LNCaP clone FGC (cell line): ENCODE measurements at regions not wholly inside any gene's neighbourhood (a gene's known extent, or its start where the extent isn't known, plus 50 kb on each side); places are given as distances from the start of the nearest gene placed in this dataset.

Experiments used
- DNase-seq: peaks from one replicate; pipeline ENCODE4 v3.0.0-alpha.2; 2011; ENCODE audit warnings: low read depth
- H3K4me3 ChIP-seq: 2 replicates; pipeline ENCODE4 v1.5.1; 2011; ENCODE audit warnings: mild to moderate bottlenecking, low read depth, low read length, control low read depth
- TF ChIP-seq, protein P1 (sequence below): IDR thresholded peaks from 2 replicates; pipeline ENCODE4 v1.5.1; 2012; ENCODE audit warnings: mild to moderate bottlenecking; ENCODE audit not compliant: control insufficient read depth, insufficient read depth; ENCODE audit errors: extremely low read depth

DNA sequence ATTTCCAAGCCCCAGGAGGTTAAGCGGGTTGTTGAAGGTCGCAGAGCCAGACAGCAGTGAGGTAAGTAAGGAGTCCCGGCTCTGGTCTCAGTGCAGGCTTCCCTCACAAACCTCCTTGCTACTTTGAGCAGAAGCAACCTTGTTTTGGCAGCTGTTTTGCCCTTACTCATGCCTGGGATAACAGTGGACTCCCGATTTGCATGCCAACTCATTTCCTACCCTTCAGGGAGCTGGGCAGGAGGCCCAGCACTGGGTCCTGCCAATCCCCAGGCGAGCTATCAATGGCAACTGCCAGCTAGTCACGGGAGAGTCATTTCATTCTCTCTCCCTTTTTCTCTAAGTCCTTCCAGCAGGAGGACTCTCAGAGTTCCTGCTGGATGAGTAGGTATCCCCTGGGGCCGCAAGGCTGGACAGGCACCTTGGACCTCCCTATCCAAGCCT, 72.0 kb upstream of the KSR1 start:
- TF ChIP-seq, protein P1, sequence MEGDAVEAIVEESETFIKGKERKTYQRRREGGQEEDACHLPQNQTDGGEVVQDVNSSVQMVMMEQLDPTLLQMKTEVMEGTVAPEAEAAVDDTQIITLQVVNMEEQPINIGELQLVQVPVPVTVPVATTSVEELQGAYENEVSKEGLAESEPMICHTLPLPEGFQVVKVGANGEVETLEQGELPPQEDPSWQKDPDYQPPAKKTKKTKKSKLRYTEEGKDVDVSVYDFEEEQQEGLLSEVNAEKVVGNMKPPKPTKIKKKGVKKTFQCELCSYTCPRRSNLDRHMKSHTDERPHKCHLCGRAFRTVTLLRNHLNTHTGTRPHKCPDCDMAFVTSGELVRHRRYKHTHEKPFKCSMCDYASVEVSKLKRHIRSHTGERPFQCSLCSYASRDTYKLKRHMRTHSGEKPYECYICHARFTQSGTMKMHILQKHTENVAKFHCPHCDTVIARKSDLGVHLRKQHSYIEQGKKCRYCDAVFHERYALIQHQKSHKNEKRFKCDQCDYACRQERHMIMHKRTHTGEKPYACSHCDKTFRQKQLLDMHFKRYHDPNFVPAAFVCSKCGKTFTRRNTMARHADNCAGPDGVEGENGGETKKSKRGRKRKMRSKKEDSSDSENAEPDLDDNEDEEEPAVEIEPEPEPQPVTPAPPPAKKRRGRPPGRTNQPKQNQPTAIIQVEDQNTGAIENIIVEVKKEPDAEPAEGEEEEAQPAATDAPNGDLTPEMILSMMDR: 0 out of 2 replicates have a peak, but pooled peaks have one; percentile 4
- peak; percentile 46 for DNase-seq

DNA sequence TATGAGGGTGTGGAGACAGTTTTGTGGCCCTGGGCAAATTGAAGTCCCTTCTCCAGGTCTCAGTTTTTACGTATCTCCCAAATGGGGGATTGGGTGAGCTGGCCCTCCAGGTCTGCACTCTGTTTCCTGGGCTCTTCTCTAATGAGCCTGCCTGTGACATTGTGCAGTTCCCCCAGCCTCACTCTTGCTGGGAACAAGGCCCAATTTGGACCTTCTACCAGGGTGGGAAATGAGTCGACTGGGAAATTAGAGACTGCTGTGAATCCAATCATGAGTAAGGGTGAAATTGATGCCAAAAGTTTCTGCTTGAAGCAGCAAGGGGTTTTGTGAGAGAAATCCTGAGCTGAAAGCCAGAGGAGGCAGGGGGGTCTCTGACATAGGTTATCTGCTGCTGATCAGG, 71.5 kb upstream of the KSR1 start:
- no peak overlapping the region for H3K4me3 ChIP-seq
- DNase-seq: no peak
- TF ChIP-seq, protein P1: no peak

More for the DNA sequence above, 72.0 kb upstream of the KSR1 start:
- no peak overlapping the region for H3K4me3 ChIP-seq

DNA sequence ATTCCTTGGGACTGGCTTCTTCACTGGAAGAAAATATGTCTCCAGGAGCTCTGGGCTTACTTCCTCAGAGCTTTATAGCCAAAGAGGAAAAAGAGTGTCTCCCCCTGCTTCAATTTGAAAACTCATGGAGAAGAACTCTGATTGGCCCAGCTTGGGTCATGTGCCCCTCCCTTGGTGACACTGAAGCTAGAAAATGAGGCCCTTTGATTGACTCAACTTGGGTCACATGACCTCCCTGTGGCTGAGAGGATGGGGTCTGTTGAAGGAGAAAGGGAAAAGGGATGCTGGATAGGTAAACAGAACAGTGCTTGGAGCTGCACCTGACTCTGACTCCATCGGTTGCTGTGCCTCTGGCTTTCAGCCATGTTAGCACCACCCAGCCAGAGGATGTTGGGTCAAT, 70.6 kb upstream of the KSR1 start:
- H3K4me3 ChIP-seq: no peak overlapping the region
- TF ChIP-seq, protein P1: no peak
- no peak for DNase-seq

DNA sequence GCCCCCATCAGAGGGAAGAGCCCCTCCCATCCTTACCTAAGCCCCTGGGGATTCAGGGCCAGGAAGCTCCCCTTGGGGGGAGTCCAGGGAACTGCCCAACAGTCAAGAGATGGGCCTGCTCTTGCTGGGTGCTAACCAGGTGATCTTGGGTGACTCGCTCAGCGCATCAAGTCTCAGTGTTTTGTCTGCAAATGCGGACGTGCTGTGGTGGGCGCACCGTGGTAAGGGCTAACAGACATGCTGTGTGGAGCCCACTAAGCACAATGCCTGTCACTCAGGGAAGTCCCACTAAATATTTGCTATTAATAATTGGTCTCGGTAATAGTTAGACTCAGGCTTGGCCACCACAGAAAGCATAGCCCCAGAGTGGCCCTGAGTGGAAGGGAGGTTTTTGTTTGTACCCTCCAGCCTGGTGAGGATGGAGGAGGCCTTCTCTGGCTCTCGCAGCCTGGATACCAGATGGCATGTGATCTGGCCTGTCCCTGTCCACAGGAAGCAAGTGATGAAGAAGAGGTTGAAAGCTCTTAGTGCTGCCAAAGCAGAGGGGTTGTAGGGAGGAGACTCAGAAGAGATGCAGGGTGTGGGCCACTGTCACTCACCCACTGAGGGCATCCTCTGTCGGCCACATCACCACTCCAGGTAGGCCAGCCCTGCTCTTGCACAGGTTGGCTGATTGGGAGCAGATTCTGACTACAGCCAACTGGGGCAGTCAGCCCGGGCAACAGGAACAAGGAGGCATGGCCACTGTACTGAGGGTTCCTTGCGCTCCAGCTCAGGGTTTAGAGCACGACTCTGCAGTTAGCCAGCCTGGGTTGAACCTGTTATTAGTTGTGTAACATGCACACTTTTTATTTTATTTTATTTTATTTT, 69.8 kb upstream of the KSR1 start:
- TF ChIP-seq, protein P1: no peak
- DNase-seq: no peak
- H3K4me3 ChIP-seq: no peak overlapping the region

DNA sequence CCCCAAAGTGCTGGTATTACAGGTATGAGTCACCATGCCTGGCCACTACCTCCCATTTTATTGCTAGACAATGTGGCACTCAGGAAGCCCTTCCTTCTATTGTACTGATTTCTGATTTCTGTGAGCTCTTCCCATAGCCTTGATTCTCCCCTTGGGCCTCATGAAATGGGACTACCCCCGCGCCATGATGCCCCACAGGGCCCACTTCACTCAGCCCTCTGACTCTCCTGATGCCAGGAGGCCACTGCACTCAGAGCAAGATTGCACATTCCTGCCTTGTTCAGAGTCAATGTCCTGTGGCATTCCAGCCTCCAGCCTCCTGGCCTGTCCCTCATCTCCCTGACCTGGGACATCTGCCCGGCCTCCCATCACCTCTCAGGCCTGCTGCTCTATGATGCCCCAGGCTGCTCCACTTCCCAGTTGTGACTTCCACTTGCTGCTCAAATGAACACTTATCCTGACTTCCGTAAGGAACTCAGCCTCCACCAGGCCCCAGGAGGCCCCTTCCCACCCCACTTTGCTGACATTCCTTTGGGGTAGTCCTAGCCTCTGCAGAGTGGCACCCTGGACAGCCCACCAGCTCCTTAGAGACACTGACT, 66.6 kb upstream of the KSR1 start:
- TF ChIP-seq, protein P1: no peak
- no peak for DNase-seq
- H3K4me3 ChIP-seq: no peak overlapping the region

DNA sequence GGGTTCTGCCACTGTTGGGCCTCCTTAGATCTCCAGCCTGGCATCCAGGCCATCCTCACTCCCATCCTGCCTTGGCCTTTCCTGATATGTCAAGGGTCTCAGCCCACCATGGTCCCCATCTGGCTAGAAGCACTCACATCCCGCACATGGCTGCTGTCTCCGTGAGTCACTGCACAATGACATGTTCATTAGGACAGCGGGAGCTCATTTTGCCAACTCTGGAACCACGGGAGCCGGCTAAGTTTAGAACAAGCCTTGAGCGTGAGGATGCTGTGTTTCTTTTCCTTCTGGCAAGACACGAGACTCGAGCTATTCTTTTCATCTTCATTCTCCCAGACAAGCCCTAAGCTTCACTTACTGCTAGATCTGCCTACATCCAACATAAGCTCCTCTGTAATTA, 65.7 kb upstream of the KSR1 start:
- no peak overlapping the region for H3K4me3 ChIP-seq
- TF ChIP-seq, protein P1: no peak
- DNase-seq: no peak
